GM23338 (cell line): ENCODE measurements at regions not wholly inside any gene's neighbourhood (a gene's known extent, or its start where the extent isn't known, plus 50 kb on each side); places are given as distances from the start of the nearest gene placed in this dataset.

Experiments used
- ATAC-seq: fragments of 200-7000 bp; cut with Tn5 transposase; 3 replicates; pipeline ENCODE4 v1.9.1; 2020
- DNase-seq: peaks from one replicate; pipeline ENCODE4 v3.0.0-alpha.2; 2015; ENCODE audit warnings: low spot score
- H2AFZ ChIP-seq: fragments of 200-600 bp; sonication (generic); 2 replicates; pipeline ENCODE4 v1.8.0; 2016; ENCODE audit warnings: antibody characterized with exemption, mild to moderate bottlenecking, moderate library complexity
- H3F3A ChIP-seq: fragments of 200-600 bp; sonication (generic); replicated peaks from 2 replicates; pipeline ENCODE4 v1.8.0; 2017; ENCODE audit warnings: antibody characterized with exemption, mixed run types, low read depth
- H3K27ac ChIP-seq: fragments of 200-600 bp; sonication (generic); 2 replicates; pipeline ENCODE4 v1.6.1; 2016; ENCODE audit warnings: low read depth
- H3K27me3 ChIP-seq: fragments of 200-600 bp; sonication (generic); 2 replicates; pipeline ENCODE4 v1.8.0; 2016; ENCODE audit warnings: mild to moderate bottlenecking, mixed run types, moderate library complexity; ENCODE audit not compliant: insufficient read depth
- H3K36me3 ChIP-seq: fragments of 200-600 bp; sonication (generic); 2 replicates; pipeline ENCODE4 v1.8.0; 2016; ENCODE audit warnings: mild to moderate bottlenecking; ENCODE audit not compliant: insufficient read depth
- H3K4me1 ChIP-seq: fragments of 200-600 bp; sonication (generic); 2 replicates; pipeline ENCODE4 v1.8.0; 2016; ENCODE audit warnings: mild to moderate bottlenecking, moderate library complexity; ENCODE audit not compliant: insufficient read depth
- H3K4me2 ChIP-seq: fragments of 200-600 bp; sonication (generic); 2 replicates; pipeline ENCODE4 v1.7.1; 2017; ENCODE audit warnings: mixed run types
- H3K4me3 ChIP-seq: fragments of 200-600 bp; sonication (generic); 2 replicates; pipeline ENCODE4 v1.6.1; 2016; ENCODE audit warnings: mixed run types
- H3K79me2 ChIP-seq: fragments of 200-600 bp; sonication (generic); replicated peaks from 2 replicates; pipeline ENCODE4 v1.8.0; 2017; ENCODE audit warnings: mild to moderate bottlenecking; ENCODE audit not compliant: insufficient read depth
- H3K9me2 ChIP-seq: fragments of 200-600 bp; sonication (generic); 2 replicates; pipeline ENCODE4 v1.8.0; 2017; ENCODE audit not compliant: insufficient read depth
- H4K20me1 ChIP-seq: fragments of 200-600 bp; sonication (generic); replicated peaks from 2 replicates; pipeline ENCODE4 v1.8.0; 2017; ENCODE audit warnings: mild to moderate bottlenecking; ENCODE audit not compliant: insufficient read depth
- H3K27ac Mint-ChIP-seq: 2 replicates; pipeline ENCODE4 v1.8.0; 2020; ENCODE audit warnings: inconsistent platforms, mild to moderate bottlenecking, moderate library complexity, mixed read lengths
- H3K27me3 Mint-ChIP-seq: 3 replicates; pipeline ENCODE4 v1.8.0; 2022; ENCODE audit warnings: low read depth, mild to moderate bottlenecking, moderate library complexity, mixed read lengths, inconsistent platforms; ENCODE audit not compliant: insufficient read depth, poor library complexity
- H3K36me3 Mint-ChIP-seq: 3 replicates; pipeline ENCODE4 v1.8.0; 2021; ENCODE audit warnings: low read depth, mild to moderate bottlenecking, inconsistent platforms, moderate library complexity, mixed read lengths
- H3K4me1 Mint-ChIP-seq: 3 replicates; pipeline ENCODE4 v1.8.0; 2020; ENCODE audit warnings: mild to moderate bottlenecking, inconsistent platforms, mixed read lengths
- H3K4me3 Mint-ChIP-seq: 3 replicates; pipeline ENCODE4 v1.8.0; 2021; ENCODE audit warnings: moderate library complexity, mild to moderate bottlenecking, inconsistent platforms, mixed read lengths
- H3K9me3 Mint-ChIP-seq: 3 replicates; pipeline ENCODE4 v1.8.0; 2020; ENCODE audit warnings: moderate library complexity, mild to moderate bottlenecking, inconsistent platforms, mixed read lengths
- CREB1 ChIP-seq: fragments of 250-450 bp; sonication (Bioruptor Pico); IDR thresholded peaks from 2 replicates; pipeline ENCODE4 v1.5.0; 2020; ENCODE audit warnings: low read depth, mild to moderate bottlenecking, moderate library complexity
- CTCF ChIP-seq, 2 experiments: fragments of 200-600 bp in 1 of 2; sonication (generic) in 1 of 2; conservative IDR thresholded peaks; 2 replicates each; pipeline versions ENCODE4 v1.5.1 to v1.6.1; 2016 to 2017; ENCODE audit warnings: antibody characterized with exemption in 2 of 2, low read depth in 2 of 2, mild to moderate bottlenecking in 2 of 2, moderate library complexity in 1 of 2
- EZH2 ChIP-seq: fragments of 200-600 bp; sonication (generic); IDR thresholded peaks from one replicate; pipeline ENCODE4 v1.8.0; 2017; ENCODE audit warnings: antibody characterized with exemption, mild to moderate bottlenecking, low read depth; ENCODE audit not compliant: unreplicated experiment
- JUNB ChIP-seq: IDR thresholded peaks from one replicate; pipeline ENCODE4 v1.6.1; 2016; ENCODE audit warnings: antibody characterized with exemption; ENCODE audit not compliant: unreplicated experiment
- POLR2AphosphoS5 ChIP-seq: IDR thresholded peaks from 2 replicates; pipeline ENCODE4 v1.6.1; 2016; ENCODE audit warnings: antibody characterized with exemption, low read depth
- REST ChIP-seq: IDR thresholded peaks from one replicate; pipeline ENCODE4 v1.6.1; 2018; ENCODE audit warnings: antibody characterized with exemption; ENCODE audit not compliant: unreplicated experiment
- STAT1 ChIP-seq: IDR thresholded peaks from one replicate; pipeline ENCODE4 v1.6.1; 2016; ENCODE audit warnings: antibody characterized with exemption; ENCODE audit not compliant: unreplicated experiment
- ZNF114 ChIP-seq: fragments of 250-450 bp; sonication (Bioruptor Pico); IDR thresholded peaks from 2 replicates; pipeline ENCODE4 v1.5.0; 2020; ENCODE audit warnings: mild to moderate bottlenecking, moderate library complexity
- ZNF331 ChIP-seq: fragments of 250-450 bp; sonication (Bioruptor Pico); IDR thresholded peaks from 2 replicates; pipeline ENCODE4 v1.5.0; 2020; ENCODE audit warnings: low read depth, mild to moderate bottlenecking, moderate library complexity
- ZNF462 ChIP-seq: fragments of 250-450 bp; sonication (Bioruptor Pico); IDR thresholded peaks from 2 replicates; pipeline ENCODE4 v1.5.0; 2020; ENCODE audit warnings: mild to moderate bottlenecking, moderate library complexity

GRCh38 chr12:105846331-105846730 lies 292.4 kb downstream of the NUAK1 start:
- H3K27me3 Mint-ChIP-seq, result no peaks in the 10 kb centered on the region

More at GRCh38 chr12:105846331-105846730, 292.4 kb downstream of the NUAK1 start:
- Histone ChIP-seq H4K20me1 (no peaks in the 10 kb centered on the region), H3K36me3 (no peaks in the 10 kb centered on the region), H3K27ac (no peak overlapping the region), H3F3A (no peaks in the 10 kb centered on the region), H3K9me2 (peaks cover 12% of the 10 kb centered on the region), H3K79me2 (no peaks in the 10 kb centered on the region), H3K4me2 (no peak overlapping the region), H3K4me1 (no peaks in the 10 kb centered on the region), H3K27me3 (no peaks in the 10 kb centered on the region), H3K4me3 (no peak overlapping the region), H2AFZ (no peak overlapping the region)
- no peak overlapping the region for H3K27ac Mint-ChIP-seq
- ATAC-seq, result no peak
- peaks cover 3% of the 10 kb centered on the region; the same call in 1 of the 3 replicates for H3K36me3 Mint-ChIP-seq
- peaks cover 12% of the 10 kb centered on the region for H3K9me3 Mint-ChIP-seq
- DNase-seq, result no peak
- TF ChIP-seq ZNF462 (no peak), ZNF331 (CRISPR knock-in tag) (no peak), REST (no peak), ZNF114 (no peak), CTCF (conservative IDR thresholded peaks at IDR 0.05; ENCODE audit: low read depth in 2 of 2) (no peak), EZH2 (no peak), POLR2AphosphoS5 (no peak), CREB1 (CRISPR knock-in tag) (no peak), JUNB (no peak), STAT1 (no peak)
- H3K4me3 Mint-ChIP-seq, result no peak overlapping the region
- H3K4me1 Mint-ChIP-seq, result no peaks in the 10 kb centered on the region
